ENCODE measurements at regions not wholly inside any gene's neighbourhood (a gene's known extent, or its start where the extent isn't known, plus 50 kb on each side); places are given as distances from the start of the nearest gene placed in this dataset.

- no peak overlapping the region for H3K14ac ChIP-seq (ENCODE audit: insufficient read length)
- CTCF ChIA-PET (ENCODE audit: partially characterized antibody) = interaction anchor here (1.2 kb wide), 1 partner anchor 122 kb away, joined by 6 read pairs; no protein-coding TSS in a partner anchor
- H2BK20ac ChIP-seq (ENCODE audit: low read length) = no peak overlapping the region
- H3K9me3 ChIP-seq (ENCODE audit: insufficient read depth in 2 of 2, low read depth in 1 of 2, low read length in 1 of 2) = peaks cover 8 to 17% of the 10 kb centered on the region in 2 experiments
- no peak overlapping the region for H3K4me2 ChIP-seq (ENCODE audit: insufficient read depth in 1 of 2, low read depth in 2 of 2, low read length in 2 of 2)
- FAIRE-seq (no peak), DNase-seq (ENCODE audit: low read depth in 1 of 2, low spot score in 2 of 2) (no peak)
- H4K8ac ChIP-seq (ENCODE audit: extremely low read depth, insufficient read depth, low read length) = no peak overlapping the region
- no peaks in the 10 kb centered on the region for H3K79me2 ChIP-seq (ENCODE audit: control insufficient read depth in 1 of 2, insufficient read depth in 2 of 2, low read length in 2 of 2)
- no peak overlapping the region for H3K4ac ChIP-seq (replicated peaks; ENCODE audit: insufficient read length, low read depth, low read length)
- H2BK120ac ChIP-seq (replicated peaks; ENCODE audit: low read depth, low read length) = no peak overlapping the region
- no peak overlapping the region for H3K18ac ChIP-seq (ENCODE audit: extremely low read depth, low read length)
- H2BK12ac ChIP-seq (ENCODE audit: low read depth, low read length) = no peak overlapping the region
- no peaks in the 10 kb centered on the region for H4K20me1 ChIP-seq (replicated peaks in 1 of 2; ENCODE audit: control insufficient read depth in 1 of 2, insufficient read depth in 2 of 2, low read length in 2 of 2)
- H3K36me3 ChIP-seq (ENCODE audit: control insufficient read depth in 2 of 4, insufficient read depth in 4 of 4, low read length in 3 of 4) = no peaks in the 10 kb centered on the region
- no peak overlapping the region for H3K23ac ChIP-seq (ENCODE audit: insufficient read length)
- no peaks in the 10 kb centered on the region for H3K23me2 ChIP-seq (ENCODE audit: low read depth, low read length)
- H3K4me1 ChIP-seq (replicated peaks in 1 of 4; ENCODE audit: control insufficient read depth in 3 of 4, insufficient read depth in 4 of 4, low read length in 3 of 4) = no peaks in the 10 kb centered on the region
- H2BK5ac ChIP-seq (ENCODE audit: low read depth, low read length) = no peak overlapping the region
- no peak overlapping the region for H4K5ac ChIP-seq (ENCODE audit: insufficient read length, low read depth, low read length)
- H3K4me3 ChIP-seq (ENCODE audit: extremely low read depth in 1 of 4, insufficient read depth in 2 of 4, low read depth in 3 of 4, low read length in 4 of 4) = no peak overlapping the region
- H3K9ac ChIP-seq (replicated peaks in 1 of 4; ENCODE audit: extremely low read depth in 1 of 4, low read depth in 3 of 4, low read length in 3 of 4) = no peak overlapping the region
- no peak overlapping the region for H2BK15ac ChIP-seq (ENCODE audit: low read length)
- H3K79me1 ChIP-seq (ENCODE audit: low read depth, low read length) = no peaks in the 10 kb centered on the region
- no peak overlapping the region for H4K91ac ChIP-seq (replicated peaks; ENCODE audit: insufficient read length, low read length)
- H2AK5ac ChIP-seq (ENCODE audit: low read depth, low read length) = no peak overlapping the region
- POLR2A ChIA-PET (ENCODE audit: partially characterized antibody) = interaction anchor here (0.7 kb wide), 1 partner anchor 9 kb away, joined by 3 read pairs; no protein-coding TSS in a partner anchor
- H3K56ac ChIP-seq (replicated peaks; ENCODE audit: insufficient read length, low read depth, low read length) = no peak overlapping the region
- WGBS, 2 experiments (ENCODE audit: extremely low coverage in 1 of 2, insufficient coverage in 1 of 2, insufficient read length in 1 of 2, insufficient replicate concordance in 2 of 2, low coverage in 1 of 2, low lambda C conversion rate in 2 of 2, missing lambda C conversion rate in 1 of 2) = 89% methylated on average over 2 of the region's 2 CpGs; no CpG with 5 or more reads in 1 of the 2 experiments
- no peaks in the 10 kb centered on the region for H3K27me3 ChIP-seq (replicated peaks in 1 of 4; ENCODE audit: control insufficient read depth in 3 of 4, extremely low read depth in 1 of 4, insufficient read depth in 3 of 4, low read length in 3 of 4)
- no peak overlapping the region for H2AFZ ChIP-seq (ENCODE audit: low read length)
- no peak overlapping the region for H3K27ac ChIP-seq (ENCODE audit: low read depth, low read length)
- TF ChIP-seq, protein P1, sequence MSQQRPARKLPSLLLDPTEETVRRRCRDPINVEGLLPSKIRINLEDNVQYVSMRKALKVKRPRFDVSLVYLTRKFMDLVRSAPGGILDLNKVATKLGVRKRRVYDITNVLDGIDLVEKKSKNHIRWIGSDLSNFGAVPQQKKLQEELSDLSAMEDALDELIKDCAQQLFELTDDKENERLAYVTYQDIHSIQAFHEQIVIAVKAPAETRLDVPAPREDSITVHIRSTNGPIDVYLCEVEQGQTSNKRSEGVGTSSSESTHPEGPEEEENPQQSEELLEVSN (IDR thresholded peaks at IDR 0.05) = no peak
- TF ChIP-seq NRF1 (IDR thresholded peaks at IDR 0.05; ENCODE audit: low read depth, low read length) (no peak), TAF7 (optimal IDR thresholded peaks at IDR 0.05; ENCODE audit: borderline replicate concordance, low read depth, low read length) (no peak), POLR2A (IDR thresholded peaks at IDR 0.05; ENCODE audit: control extremely low read depth in 1 of 2, low read depth in 2 of 2, low read length in 2 of 2) (no peak), SP2 (IDR thresholded peaks at IDR 0.05; ENCODE audit: low read length) (no peak), RXRA (IDR thresholded peaks at IDR 0.05; ENCODE audit: insufficient read depth, low read depth, low read length) (no peak), JUND (IDR thresholded peaks at IDR 0.05; ENCODE audit: low read length) (no peak), CEBPB (IDR thresholded peaks at IDR 0.05; ENCODE audit: low read depth, low read length) (no peak), MAFK (IDR thresholded peaks at IDR 0.05; ENCODE audit: low read depth, low read length) (no peak), TAF1 (IDR thresholded peaks at IDR 0.05; ENCODE audit: low read depth, low read length) (no peak), ASH2L (IDR thresholded peaks at IDR 0.05; ENCODE audit: low read length) (no peak), GTF2F1 (IDR thresholded peaks at IDR 0.05; ENCODE audit: borderline replicate concordance, low read depth, low read length) (no peak), SIN3A (conservative IDR thresholded peaks at IDR 0.05 in 1 of 2, IDR thresholded peaks at IDR 0.05 in 1 of 2; ENCODE audit: low read depth in 1 of 2, low read length in 2 of 2) (no peak), BRCA1 (IDR thresholded peaks at IDR 0.05; ENCODE audit: low read depth, low read length) (no peak)
Observed at GRCh38 chr1:61580417-61580816, 144.5 kb downstream of the TM2D1 start.
